ENCODE measurements at regions not wholly inside any gene's neighbourhood (a gene's known extent, or its start where the extent isn't known, plus 50 kb on each side); places are given as distances from the start of the nearest gene placed in this dataset.

GRCh38 chr1:5812295-5812694 lies 179.9 kb downstream of the NPHP4 start:
- Mint-ChIP-seq H3K36me3 (no peaks in the 10 kb centered on the region), H3K9me3 (no peaks in the 10 kb centered on the region), H3K4me3 (no peak overlapping the region), H3K4me1 (no peaks in the 10 kb centered on the region), H3K27me3 (peaks cover 3 to 40% (median 18%) of the 10 kb centered on the region in 5 donors), H3K27ac (no peak overlapping the region)
- ATAC-seq, result no peak
- POLR2A ChIA-PET, result no interaction called here
- DNase-seq, result no peak

- DNase-seq, result no peak
- no peaks in the 10 kb centered on the region for H3K4me1 Mint-ChIP-seq
- no peak overlapping the region for H3K27ac Mint-ChIP-seq
- peaks cover 1 to 33% (median 9%) of the 10 kb centered on the region in 5 donors for H3K27me3 Mint-ChIP-seq
- H3K4me3 Mint-ChIP-seq, result no peak overlapping the region
- no peak for ATAC-seq
- no peaks in the 10 kb centered on the region for H3K9me3 Mint-ChIP-seq
- no peaks in the 10 kb centered on the region for H3K36me3 Mint-ChIP-seq
- POLR2A ChIA-PET, result no interaction called here
Measured at GRCh38 chr1:5811419-5811818, 180.8 kb downstream of the NPHP4 start.

- DNase-seq (no peak), ATAC-seq (no peak)
- H3K27me3 Mint-ChIP-seq, result peaks cover 1 to 28% (median 4%) of the 10 kb centered on the region in 5 donors
- no peaks in the 10 kb centered on the region for H3K4me1 Mint-ChIP-seq
- no peaks in the 10 kb centered on the region for H3K36me3 Mint-ChIP-seq
- no peak overlapping the region for H3K4me3 Mint-ChIP-seq
- POLR2A ChIA-PET, result no interaction called here
- H3K9me3 Mint-ChIP-seq, result no peaks in the 10 kb centered on the region
- H3K27ac Mint-ChIP-seq, result no peak overlapping the region
Measured at GRCh38 chr1:5810553-5811270, 181.5 kb downstream of the NPHP4 start.

GRCh38 chr1:5810131-5810530 lies 182.1 kb downstream of the NPHP4 start:
- no peak overlapping the region for H3K4me3 Mint-ChIP-seq
- H3K27me3 Mint-ChIP-seq, result peaks cover 0 to 24% (median 4%) of the 10 kb centered on the region in 5 donors
- DNase-seq (no peak), ATAC-seq (no peak)
- no peaks in the 10 kb centered on the region for H3K36me3 Mint-ChIP-seq
- H3K27ac Mint-ChIP-seq, result no peak overlapping the region
- no peaks in the 10 kb centered on the region for H3K4me1 Mint-ChIP-seq
- H3K9me3 Mint-ChIP-seq, result no peaks in the 10 kb centered on the region
- POLR2A ChIA-PET, result no interaction called here

- Mint-ChIP-seq H3K4me3 (no peak overlapping the region), H3K27ac (no peak overlapping the region), H3K4me1 (no peaks in the 10 kb centered on the region), H3K27me3 (peaks cover 0 to 18% (median 4%) of the 10 kb centered on the region in 5 donors), H3K36me3 (no peaks in the 10 kb centered on the region), H3K9me3 (no peaks in the 10 kb centered on the region)
- DNase-seq (no peak), ATAC-seq (no peak)
- POLR2A ChIA-PET, result no interaction called here
Measured at GRCh38 chr1:5809207-5809788, 182.9 kb downstream of the NPHP4 start.

- peaks cover 0 to 4% (median under 1%) of the 10 kb centered on the region in 5 donors for H3K27me3 Mint-ChIP-seq
- DNase-seq, result no peak
- H3K27ac Mint-ChIP-seq, result no peak overlapping the region
- H3K9me3 Mint-ChIP-seq, result peaks cover 0 to 4% (median 0%) of the 10 kb centered on the region in 9 donors
- POLR2A ChIA-PET, result no interaction called here
- no peaks in the 10 kb centered on the region for H3K4me1 Mint-ChIP-seq
- ATAC-seq, result no peak
- H3K36me3 Mint-ChIP-seq, result peaks cover 0 to 5% (median 0%) of the 10 kb centered on the region in 3 donors
- H3K4me3 Mint-ChIP-seq, result no peak overlapping the region
Measured at GRCh38 chr1:5803851-5804250, 188.4 kb downstream of the NPHP4 start.

- no peaks in the 10 kb centered on the region for H3K4me1 Mint-ChIP-seq
Measured at GRCh38 chr1:5802606-5803005, 189.6 kb downstream of the NPHP4 start.

GRCh38 chr1:5798904-5799303 lies 193.3 kb downstream of the NPHP4 start:
- peaks cover 0 to 14% (median 2%) of the 10 kb centered on the region in 5 donors for H3K27me3 Mint-ChIP-seq
- H3K9me3 Mint-ChIP-seq, result peaks cover 0 to 9% (median 2%) of the 10 kb centered on the region in 9 donors
- H3K27ac Mint-ChIP-seq, result no peak overlapping the region
- POLR2A ChIA-PET, result no interaction called here
- DNase-seq (no peak), ATAC-seq (no peak)
- peaks cover 0 to 5% (median 0%) of the 10 kb centered on the region in 3 donors for H3K36me3 Mint-ChIP-seq
- no peaks in the 10 kb centered on the region for H3K4me1 Mint-ChIP-seq
- H3K4me3 Mint-ChIP-seq, result no peak overlapping the region

More at GRCh38 chr1:5802606-5803005, 189.6 kb downstream of the NPHP4 start:
- Mint-ChIP-seq H3K9me3 (peaks cover 0 to 4% (median 0%) of the 10 kb centered on the region in 9 donors), H3K36me3 (peaks cover 0 to 5% (median 0%) of the 10 kb centered on the region in 3 donors), H3K27ac (no peak overlapping the region), H3K27me3 (peaks cover 0 to 7% (median 2%) of the 10 kb centered on the region in 5 donors), H3K4me3 (no peak overlapping the region)
- DNase-seq, result no peak
- no peak for ATAC-seq
- POLR2A ChIA-PET, result no interaction called here

GRCh38 chr1:5798151-5798730 lies 194.0 kb downstream of the NPHP4 start:
- DNase-seq, result no peak
- no peak for ATAC-seq
- Mint-ChIP-seq H3K36me3 (peaks cover 0 to 5% (median 0%) of the 10 kb centered on the region in 3 donors), H3K27me3 (peaks cover 0 to 14% (median 2%) of the 10 kb centered on the region in 5 donors), H3K27ac (no peak overlapping the region), H3K4me3 (peak overlapping the region in 1 of 10 donors; percentile 23), H3K9me3 (peaks cover 0 to 11% (median 2%) of the 10 kb centered on the region in 9 donors), H3K4me1 (no peaks in the 10 kb centered on the region)
- POLR2A ChIA-PET, result no interaction called here

GRCh38 chr1:5796028-5796427 lies 196.2 kb downstream of the NPHP4 start:
- Mint-ChIP-seq H3K36me3 (peaks cover 0 to 2% (median 0%) of the 10 kb centered on the region in 3 donors), H3K27ac (peak overlapping the region in 1 of 10 donors; percentile 44), H3K4me3 (no peak overlapping the region), H3K27me3 (peaks cover 1 to 24% (median 17%) of the 10 kb centered on the region in 5 donors), H3K9me3 (peaks cover 0 to 13% (median 2%) of the 10 kb centered on the region in 9 donors), H3K4me1 (no peaks in the 10 kb centered on the region)
- no peak for ATAC-seq
- POLR2A ChIA-PET, result no interaction called here
- DNase-seq, result no peak

GRCh38 chr1:5794279-5794678 lies 197.9 kb downstream of the NPHP4 start:
- peaks cover 0 to 21% (median 9%) of the 10 kb centered on the region in 9 donors for H3K9me3 Mint-ChIP-seq
- no peak overlapping the region for H3K4me3 Mint-ChIP-seq
- peaks cover 3 to 27% (median 20%) of the 10 kb centered on the region in 5 donors for H3K27me3 Mint-ChIP-seq
- no peak overlapping the region for H3K27ac Mint-ChIP-seq
- DNase-seq (no peak), ATAC-seq (no peak)
- no peaks in the 10 kb centered on the region for H3K4me1 Mint-ChIP-seq
- peaks cover 0 to 6% (median 0%) of the 10 kb centered on the region in 3 donors for H3K36me3 Mint-ChIP-seq
- POLR2A ChIA-PET, result no interaction called here

GRCh38 chr1:5793516-5793915 lies 198.7 kb downstream of the NPHP4 start:
- Mint-ChIP-seq H3K9me3 (peaks cover 0 to 25% (median 14%) of the 10 kb centered on the region in 9 donors), H3K4me3 (no peak overlapping the region), H3K27ac (no peak overlapping the region), H3K27me3 (peaks cover 2 to 30% (median 16%) of the 10 kb centered on the region in 5 donors), H3K4me1 (no peaks in the 10 kb centered on the region), H3K36me3 (peaks cover 0 to 9% (median 0%) of the 10 kb centered on the region in 3 donors)
- DNase-seq (no peak), ATAC-seq (no peak)
- POLR2A ChIA-PET, result no interaction called here

- Mint-ChIP-seq H3K27ac (peak overlapping the region in 1 of 10 donors; percentile 59), H3K36me3 (no peaks in the 10 kb centered on the region), H3K4me1 (no peaks in the 10 kb centered on the region), H3K4me3 (no peak overlapping the region), H3K27me3 (peaks cover 0 to 13% (median 11%) of the 10 kb centered on the region in 5 donors), H3K9me3 (peaks cover 0 to 5% (median 0%) of the 10 kb centered on the region in 9 donors)
- DNase-seq (no peak), ATAC-seq (no peak)
- POLR2A ChIA-PET, result no interaction called here
Measured at GRCh38 chr1:5781079-5781478, 211.1 kb downstream of the NPHP4 start.

Measured in naive thymus-derived CD8-positive, alpha-beta T cell (primary cell).